AG20443 (cell line): ENCODE measurements at regions not wholly inside any gene's neighbourhood (a gene's known extent, or its start where the extent isn't known, plus 50 kb on each side); places are given as distances from the start of the nearest gene placed in this dataset.
"Not testable (repeated sequence)": the region's sequence is repeated elsewhere in the genome, so short reads cannot be mapped to it uniquely, and the experiment has no call there.

Experiments
- DNase-seq: peaks from one replicate; pipeline ENCODE4 v3.0.0; 2012; ENCODE audit warnings: low spot score, mixed read lengths

DNA sequence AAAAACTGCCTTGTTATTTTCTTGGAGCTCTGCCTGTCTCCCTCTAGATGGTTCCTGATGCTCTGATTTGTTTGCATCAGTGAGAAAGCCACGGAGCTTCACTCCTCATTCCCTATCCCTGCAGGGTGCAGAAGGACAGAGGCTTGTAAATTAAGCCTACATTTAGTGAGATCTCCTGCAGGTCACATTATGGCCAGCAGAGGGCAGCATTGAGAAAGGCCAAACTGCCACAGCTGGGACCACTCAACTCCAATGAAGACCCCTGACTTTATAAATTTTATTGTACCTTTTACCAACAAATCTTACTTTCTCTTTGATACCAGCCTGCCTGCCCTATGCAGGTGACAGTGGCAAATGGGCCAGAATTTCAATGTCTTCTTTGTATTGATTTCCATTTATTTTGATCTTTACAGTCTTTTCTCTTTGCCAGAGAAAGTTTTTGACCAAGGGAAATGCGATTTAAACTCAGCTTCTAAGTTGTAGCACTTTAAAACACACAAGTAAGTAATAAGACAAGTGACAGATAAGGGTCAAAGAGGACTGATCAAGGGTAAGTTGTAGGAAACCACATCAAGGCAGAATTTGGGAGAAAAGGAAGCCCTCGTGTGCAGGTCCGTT lies 1029.1 kb upstream of the KLHL29 start:
- peak; percentile 18 for DNase-seq

GRCh38 chr2:22359071-22359672 lies 1025.8 kb upstream of the KLHL29 start:
- no peak for DNase-seq

GRCh38 chr2:22360735-22361374 lies 1024.1 kb upstream of the KLHL29 start:
- no peak for DNase-seq

GRCh38 chr2:22361571-22361970 lies 1023.4 kb upstream of the KLHL29 start:
- no peak for DNase-seq

GRCh38 chr2:22375096-22375495 lies 1009.9 kb upstream of the KLHL29 start:
- no peak for DNase-seq

GRCh38 chr2:22377268-22377667 lies 1007.7 kb upstream of the KLHL29 start:
- no peak for DNase-seq

- DNase-seq = no peak
These were observed 1002.4 kb upstream of the KLHL29 start for GRCh38 chr2:22382479-22383169.

DNA sequence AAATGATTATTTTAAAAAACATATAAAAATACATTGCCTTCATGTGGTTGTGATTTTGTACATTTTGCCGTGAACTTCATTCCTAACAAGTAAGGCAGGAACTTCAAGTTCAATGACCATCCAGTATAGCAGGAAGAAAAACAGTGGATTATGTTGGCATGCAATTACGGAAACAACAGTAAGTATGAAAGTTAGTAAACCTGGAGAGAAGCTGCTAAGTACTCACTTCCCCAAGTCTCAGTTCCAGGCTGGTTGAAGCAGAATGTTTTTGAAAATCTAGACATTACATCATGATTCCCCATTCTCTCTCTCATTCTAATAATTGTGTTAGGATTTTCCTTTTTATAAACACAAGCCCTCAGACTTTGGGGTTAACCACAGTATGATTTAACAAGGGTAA lies 987.1 kb upstream of the KLHL29 start:
- DNase-seq = no peak

DNA sequence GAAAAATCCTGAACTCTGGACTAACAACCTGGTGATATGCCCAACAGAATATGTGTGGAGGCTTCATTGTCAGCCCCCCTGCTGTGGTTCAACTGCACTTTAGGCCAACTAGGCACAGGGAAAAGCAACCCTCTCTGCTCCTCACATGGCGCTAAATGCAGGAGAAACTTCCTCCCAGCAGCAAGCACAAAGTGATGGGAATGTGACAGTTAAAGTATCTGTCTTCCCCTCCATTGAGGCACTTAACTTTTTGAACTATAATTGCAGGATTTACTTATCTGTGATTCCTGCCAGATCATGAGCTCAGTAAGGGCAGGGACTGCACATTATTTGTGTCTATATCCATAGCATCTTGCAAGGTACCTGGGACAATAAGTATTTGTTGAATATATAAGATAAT lies 981.2 kb upstream of the KLHL29 start:
- no peak for DNase-seq

- DNase-seq = no peak
These were observed 978.4 kb upstream of the KLHL29 start for GRCh38 chr2:22406625-22407024.

GRCh38 chr2:22420076-22420475 lies 964.9 kb upstream of the KLHL29 start:
- DNase-seq = no peak

DNA sequence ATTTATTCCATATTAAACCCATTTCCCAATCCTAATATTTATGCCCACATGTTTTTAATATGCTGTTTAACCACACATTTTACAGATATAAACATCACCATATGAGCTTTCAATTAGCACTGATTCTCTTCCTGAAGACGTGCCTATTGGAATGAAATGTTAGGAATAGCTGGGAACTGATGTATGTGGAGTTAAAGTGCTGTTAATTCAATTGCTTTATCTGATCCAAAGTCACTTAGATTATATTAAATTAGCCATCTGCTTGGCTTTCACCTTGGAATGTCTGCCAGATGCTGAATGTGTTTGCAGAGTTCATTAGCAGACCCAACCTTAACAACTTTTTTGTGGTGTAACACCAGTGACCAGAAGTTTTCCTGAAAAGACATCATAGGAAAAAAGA lies 942.9 kb upstream of the KLHL29 start:
- no peak for DNase-seq

DNA sequence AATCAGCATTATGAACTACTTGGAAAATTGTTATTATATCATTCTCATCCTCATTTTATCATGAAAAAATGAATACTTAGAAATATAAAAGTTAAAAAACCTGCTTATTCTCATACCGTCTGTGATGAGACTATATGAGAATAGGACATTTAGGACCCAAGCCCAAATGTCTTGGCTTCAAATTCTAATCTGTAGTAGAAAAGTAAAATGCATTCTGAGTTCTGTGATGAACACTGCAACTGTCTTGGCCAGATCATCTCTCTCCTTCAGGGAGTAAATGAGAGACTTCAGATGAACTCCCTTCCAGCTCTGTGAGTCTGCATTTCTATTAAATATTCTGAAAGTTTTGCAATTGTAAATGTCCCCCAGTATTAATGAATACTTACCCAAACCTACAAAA lies 940.7 kb upstream of the KLHL29 start:
- no peak for DNase-seq

GRCh38 chr2:22449696-22450095 lies 935.3 kb upstream of the KLHL29 start:
- no peak for DNase-seq

DNA sequence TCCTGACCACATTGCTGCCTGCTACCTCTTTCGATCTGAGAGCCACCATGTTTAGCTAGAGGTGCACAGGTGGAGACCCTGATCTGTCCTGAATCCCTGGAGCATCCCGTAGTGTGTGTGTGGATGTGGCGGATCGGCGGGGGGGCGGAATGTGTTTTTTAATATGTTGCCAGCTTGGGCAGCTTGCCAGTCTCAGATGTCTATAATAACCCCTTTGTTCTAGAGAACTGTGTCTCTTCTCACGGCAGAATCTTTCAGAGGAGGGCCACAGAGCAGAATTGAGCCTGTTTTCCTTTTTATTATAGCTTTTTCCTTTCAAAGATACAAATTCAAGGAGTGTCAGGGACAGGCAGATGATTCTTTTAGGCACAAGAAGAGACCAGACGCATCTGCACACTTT lies 934.1 kb upstream of the KLHL29 start:
- DNase-seq = no peak

DNA sequence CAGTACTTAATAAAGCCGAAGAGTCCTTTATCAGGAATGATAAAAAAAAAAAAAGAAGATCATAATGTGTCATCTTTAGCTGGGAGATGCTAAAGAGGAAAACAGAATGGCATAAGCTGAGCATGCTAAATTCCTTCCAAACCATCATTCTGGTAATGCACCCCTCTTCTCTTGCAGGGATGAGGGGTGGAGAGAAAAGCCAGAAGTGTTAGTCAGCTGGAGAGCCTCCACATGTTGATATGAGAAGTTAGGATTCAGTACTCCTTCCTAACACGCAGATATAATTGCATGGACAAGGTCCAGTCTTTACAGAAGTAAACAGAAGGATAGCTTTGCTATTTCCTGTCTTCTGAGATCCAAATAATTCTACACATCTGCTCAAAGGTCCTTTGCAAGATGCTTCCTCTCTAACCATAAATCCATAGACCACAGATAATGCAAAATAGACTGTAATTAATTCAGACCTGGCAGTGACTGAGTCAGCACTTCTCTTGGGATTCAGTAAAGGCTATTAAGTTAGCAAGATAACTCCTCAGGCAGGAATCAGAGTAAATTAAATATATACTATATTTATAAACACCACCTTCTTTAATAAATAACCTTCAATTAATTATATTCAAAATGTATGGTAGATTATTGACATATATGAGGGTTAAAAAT lies 930.0 kb upstream of the KLHL29 start:
- no peak for DNase-seq

DNA sequence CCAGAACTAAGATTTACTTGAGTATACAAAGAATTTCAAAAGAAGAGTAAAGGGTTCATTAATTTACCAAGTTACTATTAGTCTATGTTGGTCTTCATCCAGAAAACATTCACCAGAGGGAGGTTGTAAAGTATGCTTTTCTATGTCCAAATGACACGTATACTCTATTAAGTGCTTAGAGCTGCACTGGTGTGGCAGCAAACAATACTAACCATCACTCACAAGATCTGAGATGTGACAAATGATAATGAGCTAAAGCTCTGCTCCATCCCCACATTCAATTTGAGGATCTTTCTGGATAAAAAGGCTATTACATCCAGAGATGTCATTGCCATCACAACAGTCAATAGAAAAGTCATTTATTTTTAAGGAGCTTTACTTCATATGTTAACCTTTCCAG lies 926.5 kb upstream of the KLHL29 start:
- no peak for DNase-seq

DNA sequence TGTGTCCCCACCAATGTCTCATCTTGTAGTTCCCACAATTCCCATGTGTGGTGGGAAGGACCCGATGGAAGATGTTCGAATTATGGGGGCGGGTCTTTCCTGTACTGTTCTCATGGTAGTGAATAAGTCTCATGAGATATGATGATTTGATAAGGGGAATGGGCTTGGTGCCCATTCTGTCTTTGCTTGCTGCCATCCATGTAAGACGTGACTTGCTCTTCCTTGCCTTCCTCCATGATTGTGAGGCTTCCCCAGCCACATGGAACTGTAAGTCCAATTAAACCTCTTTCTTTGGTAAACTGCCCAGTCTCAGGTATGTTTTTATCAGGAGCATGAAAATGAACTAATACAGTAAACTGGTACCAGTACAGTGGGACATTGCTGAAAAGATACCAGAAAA lies 909.9 kb upstream of the KLHL29 start:
- DNase-seq = not testable (repeated sequence)

DNA sequence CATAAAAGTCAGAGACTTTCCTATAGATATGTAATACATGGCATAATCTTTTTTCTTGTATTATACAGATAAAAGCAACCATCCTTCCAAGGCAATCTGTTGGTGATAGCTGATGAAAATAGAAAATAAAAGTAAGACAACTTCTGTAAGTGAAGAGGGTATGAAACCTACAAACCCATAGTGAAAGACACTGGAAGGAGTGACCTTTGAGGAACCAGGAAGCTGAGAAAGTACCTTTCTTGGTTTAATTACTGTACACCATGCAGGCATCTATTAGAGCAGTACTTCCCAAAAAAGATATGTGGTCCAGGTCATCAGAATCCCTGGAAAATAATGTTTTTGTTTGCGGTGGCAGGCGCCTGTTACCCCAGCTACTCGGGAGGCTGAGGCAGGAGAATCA lies 906.6 kb upstream of the KLHL29 start:
- DNase-seq = no peak

DNA sequence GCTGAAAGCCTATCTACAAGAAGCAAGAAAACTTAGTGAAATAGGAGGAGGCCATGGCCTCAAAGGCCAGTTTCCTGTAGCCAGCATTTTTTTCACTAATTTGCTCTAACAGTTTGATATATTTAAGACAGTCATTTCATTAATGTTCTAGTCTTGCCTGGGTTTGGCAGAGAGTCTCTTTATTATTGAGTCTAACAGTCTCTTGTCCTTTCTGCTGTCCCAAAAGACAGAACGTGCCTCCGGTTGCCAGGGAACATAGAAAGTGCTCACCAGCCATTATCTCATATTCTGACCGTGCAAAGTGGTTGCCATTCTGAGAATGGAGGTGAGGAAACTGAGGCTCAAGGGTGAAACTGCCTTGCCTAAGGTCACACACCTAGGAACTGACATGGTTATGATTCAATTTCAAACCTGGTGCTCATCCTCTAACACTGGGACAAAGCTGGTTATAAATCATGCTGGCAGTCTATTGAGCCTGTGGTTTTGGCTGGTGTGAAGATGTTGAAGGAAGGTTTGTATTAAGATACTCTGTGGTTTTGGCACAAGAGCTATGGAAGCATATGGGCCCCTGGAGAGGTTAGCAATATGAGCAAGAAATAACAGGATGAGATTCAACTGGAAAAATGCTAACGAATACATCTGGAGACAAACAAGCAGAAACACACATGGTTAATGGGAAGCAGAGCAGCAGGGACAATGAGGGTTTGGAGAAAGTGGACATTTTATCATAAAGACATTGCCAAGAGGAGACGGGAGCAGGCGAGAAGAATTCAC lies 903.3 kb upstream of the KLHL29 start:
- no peak for DNase-seq

GRCh38 chr2:22483036-22483435 lies 901.9 kb upstream of the KLHL29 start:
- DNase-seq = no peak

- no peak for DNase-seq
These were observed 899.5 kb upstream of the KLHL29 start for GRCh38 chr2:22485486-22485885.
